ENCODE measurements at regions not wholly inside any gene's neighbourhood (a gene's known extent, or its start where the extent isn't known, plus 50 kb on each side); places are given as distances from the start of the nearest gene placed in this dataset.

DNA sequence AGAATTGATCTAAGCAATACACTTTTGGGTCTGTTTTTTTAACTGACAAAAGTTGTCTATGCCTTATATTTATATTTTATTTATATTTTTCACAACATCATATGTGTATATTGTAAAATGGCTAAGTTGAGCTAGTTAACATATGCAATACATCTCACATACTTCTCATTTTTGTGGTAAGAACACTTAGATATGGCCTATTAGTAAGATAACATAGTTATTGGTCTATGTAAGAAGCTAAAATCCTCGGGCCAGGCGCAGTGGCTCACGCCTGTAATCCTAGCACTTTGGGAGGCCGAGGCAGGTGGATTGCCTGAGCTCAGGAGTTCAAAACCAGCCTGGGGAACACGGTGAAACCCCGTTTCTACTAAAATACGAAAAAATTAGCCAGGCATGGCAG lies 275.6 kb upstream of the ID2 start:
- no peak for DNase-seq (ENCODE audit: low read depth)

- no peak for DNase-seq (ENCODE audit: low read depth)
Observed at GRCh38 chr2:8407332-8407731, 274.5 kb upstream of the ID2 start.

GRCh38 chr2:8408560-8409460 lies 273.0 kb upstream of the ID2 start:
- no peak for DNase-seq (ENCODE audit: low read depth)

DNA sequence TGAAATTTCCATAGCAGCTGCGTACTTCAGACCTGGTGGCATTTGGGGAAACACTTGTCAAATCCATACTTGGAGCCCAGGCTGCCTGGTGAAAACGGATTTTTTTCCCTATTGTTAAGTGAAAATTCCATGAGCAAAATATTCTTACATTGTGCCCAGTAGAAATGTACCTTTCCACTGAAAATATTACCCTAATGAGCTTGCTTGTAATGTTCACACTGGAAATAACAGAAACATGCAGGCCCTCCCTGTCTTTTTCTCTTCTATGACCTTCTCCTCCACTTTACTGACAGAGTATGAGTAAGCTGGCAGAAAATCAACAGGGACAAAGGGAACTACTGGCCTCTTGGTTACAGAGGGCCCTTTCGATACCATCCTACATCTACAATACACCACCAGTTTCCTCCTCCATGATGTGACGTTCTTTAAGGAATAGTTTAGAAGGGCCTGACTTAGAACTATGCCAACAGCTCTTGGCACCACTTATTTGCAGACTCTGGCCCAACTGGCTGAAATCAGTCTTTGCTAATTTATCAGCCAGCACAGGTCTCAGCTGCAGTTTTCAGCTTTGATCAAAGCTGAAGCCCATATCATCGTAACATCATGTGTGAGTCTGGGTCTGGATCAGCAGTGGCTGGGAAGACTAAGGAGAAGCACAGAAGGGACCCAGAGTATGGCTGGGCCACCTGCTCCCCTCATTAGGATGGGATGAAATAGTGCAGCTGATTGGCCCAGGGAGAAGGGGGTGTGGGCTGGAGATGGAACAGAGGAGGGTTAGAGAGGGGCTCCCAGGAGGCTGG lies 272.2 kb upstream of the ID2 start:
- DNase-seq (ENCODE audit: low read depth) = no peak

DNA sequence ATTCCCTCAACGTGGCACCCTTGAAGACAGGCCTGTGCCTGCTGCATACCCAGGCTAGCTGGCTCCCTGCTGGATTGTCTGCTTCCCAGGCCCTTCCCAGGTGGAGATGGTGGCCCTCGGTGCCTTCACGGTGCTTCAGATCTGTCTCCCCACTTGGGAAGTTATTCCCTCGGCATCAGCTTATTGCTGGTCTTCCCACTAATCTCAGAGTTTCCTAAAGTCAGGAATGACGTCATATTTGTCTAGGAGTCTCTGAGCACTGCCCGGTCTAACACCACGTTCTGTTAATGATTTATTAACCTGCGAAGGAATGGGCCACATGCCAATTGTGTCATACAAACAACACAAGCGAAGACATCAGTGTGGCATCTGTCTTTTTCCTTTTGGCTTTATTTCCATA lies 269.8 kb upstream of the ID2 start:
- DNase-seq (ENCODE audit: low read depth) = no peak

DNA sequence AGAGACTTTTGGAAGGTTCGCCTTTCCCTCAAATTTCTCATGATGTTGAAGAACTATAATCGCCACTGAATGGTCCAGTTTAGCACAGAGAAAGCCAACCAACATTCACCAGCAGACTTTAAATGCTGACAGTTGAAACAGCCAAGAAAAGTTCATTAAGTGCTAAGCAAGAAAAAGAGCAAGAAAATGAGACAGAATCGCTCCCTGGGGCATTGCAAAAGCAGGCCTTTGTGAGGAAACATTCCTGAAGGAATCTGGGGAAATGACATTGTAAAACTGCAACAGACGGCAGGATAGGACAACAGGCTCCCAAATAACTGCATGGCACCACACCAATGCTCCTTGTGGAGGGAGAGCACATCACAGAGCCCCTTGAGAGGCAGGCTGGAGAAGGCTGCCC lies 269.3 kb upstream of the ID2 start:
- DNase-seq (ENCODE audit: low read depth) = no peak

- DNase-seq (ENCODE audit: low read depth) = no peak
Observed at GRCh38 chr2:8413589-8414135, 268.2 kb upstream of the ID2 start.

DNA sequence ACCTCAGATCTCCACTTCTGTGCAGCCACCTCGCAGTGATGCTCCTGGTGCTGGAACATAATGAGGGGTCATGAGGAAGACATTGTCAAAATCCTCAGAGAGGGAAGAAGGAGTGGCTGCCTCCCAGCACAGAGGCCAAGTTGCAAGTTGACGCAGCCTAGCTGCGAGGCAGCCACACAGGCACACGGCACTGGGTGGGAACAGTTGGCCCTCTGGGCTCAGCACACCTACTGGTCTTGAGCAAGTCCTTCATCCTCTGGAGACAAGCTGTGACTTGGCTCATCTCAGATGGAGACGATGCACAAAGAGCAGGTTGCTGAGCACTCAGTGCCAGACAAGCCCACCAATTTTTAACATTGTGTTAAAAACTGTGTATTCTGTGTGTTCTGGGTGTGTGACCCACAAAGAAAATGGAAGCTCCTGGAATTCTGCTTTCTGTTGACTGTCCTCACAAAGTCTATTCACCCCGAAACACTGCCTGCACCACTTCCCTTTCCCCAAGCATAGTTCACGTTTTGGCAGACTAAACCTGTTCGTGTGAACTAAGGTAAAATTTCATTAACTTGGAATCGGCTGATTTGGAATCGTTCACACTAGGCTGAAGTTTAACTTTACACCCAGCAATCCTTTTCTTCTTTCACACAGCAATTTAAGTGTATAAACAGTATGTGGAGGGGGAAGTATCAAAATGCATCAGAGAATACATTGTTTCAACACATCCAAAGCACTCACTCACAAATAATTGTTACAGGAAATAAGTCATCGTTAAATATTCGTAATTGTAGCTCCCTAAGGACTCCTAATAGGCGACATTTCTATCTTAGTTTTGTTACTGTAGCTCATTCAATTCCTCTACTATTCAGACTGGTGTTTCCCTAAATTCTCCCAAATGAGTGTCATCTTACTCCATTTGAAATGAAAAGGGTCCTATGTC lies 266.6 kb upstream of the ID2 start:
- no peak for DNase-seq (ENCODE audit: low read depth)

DNA sequence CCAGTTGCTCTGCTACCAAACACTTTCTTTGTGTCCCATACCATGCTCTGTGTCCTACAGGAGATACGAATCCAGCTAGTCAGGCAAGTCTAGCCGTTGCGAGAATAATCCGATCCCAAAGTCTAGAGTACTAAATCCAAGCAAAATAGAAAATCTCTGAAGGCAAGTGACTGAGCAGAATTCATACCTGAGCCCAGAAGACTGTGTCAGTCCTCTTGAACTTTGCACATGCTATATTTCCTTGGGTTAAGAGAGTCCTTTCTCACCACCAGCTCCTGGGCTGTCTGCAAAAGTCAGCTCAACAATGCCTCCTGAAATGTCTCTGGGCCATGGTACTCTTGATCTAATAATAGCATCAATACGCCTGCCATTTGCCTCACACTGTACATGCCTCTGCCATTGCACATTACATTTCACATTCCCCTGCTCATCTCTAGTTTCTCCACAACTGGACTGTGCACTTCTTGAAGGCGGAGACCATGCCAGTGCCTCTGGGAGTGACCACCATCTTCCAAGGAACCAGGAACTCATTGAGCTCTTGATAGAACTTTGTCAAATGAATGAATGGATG lies 265.8 kb upstream of the ID2 start:
- no peak for DNase-seq (ENCODE audit: low read depth)

GRCh38 chr2:8416849-8417832 lies 264.7 kb upstream of the ID2 start:
- no peak for DNase-seq (ENCODE audit: low read depth)

GRCh38 chr2:8418721-8419120 lies 263.1 kb upstream of the ID2 start:
- DNase-seq (ENCODE audit: low read depth) = no peak

- peak; percentile 66 for DNase-seq (ENCODE audit: low read depth)
Observed at GRCh38 chr2:8421658-8422449, 260.0 kb upstream of the ID2 start.

DNA sequence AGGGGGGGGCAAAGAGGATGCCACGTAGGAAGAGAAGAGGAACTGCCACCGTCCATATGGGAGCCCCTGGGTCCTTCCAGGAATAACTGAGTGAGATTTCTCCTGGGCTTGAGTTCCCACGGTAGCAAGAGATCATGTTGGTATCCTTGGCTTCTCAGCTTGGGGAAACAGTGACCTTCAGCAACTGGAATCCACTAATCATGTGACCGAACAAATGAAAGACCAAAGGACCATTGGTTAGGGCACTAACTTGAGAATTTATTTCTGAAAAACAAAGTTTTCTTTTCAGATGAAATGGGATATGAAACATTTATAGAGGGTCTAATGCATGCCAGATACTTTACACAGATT lies 259.4 kb upstream of the ID2 start:
- no peak for DNase-seq (ENCODE audit: low read depth)

DNA sequence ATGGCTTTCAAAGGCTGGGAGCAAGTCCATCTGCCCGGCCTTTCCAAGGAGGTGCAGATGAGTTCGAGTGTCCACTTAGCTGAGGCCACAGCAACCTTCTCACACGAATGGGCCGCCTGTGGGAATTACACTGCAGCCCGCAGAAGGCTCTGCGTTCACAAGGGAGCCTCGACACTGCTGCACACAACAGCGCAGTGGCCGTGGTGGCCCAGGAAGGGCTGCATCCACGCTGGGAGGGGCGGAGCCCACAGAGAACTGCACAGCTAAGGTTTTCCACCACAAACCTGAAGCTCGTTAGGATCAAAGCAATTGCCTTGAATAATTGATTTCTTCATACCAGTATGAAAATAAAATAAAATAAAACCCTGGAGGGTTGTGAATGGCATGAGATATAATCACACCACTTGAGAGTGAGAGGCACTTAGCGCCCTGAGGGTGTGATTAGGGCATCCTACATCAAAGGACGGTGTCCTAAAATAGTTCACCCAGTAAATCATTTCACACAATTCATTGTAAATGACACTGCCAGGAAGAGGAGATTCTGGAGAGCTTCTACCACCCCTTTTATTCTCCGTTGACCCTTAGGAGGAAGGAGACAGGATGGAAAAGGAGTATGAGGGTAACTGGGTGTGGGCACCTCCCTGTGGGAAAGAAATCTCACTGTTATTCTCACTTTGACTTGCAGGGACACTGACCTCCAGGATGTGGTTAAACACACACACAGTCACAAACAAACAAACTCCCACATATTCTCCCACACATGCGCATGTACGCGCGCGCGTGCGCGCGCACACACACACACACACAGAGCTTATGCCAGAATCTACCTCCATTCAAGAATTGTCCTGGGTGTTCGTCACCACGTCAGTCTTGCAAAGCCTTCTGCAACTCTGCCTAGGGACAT lies 256.6 kb upstream of the ID2 start:
- DNase-seq (ENCODE audit: low read depth) = no peak

GRCh38 chr2:8426550-8426949 lies 255.3 kb upstream of the ID2 start:
- no peak for DNase-seq (ENCODE audit: low read depth)

GRCh38 chr2:8427211-8427610 lies 254.6 kb upstream of the ID2 start:
- DNase-seq (ENCODE audit: low read depth) = peak; percentile 76

GRCh38 chr2:8430628-8431027 lies 251.2 kb upstream of the ID2 start:
- no peak for DNase-seq (ENCODE audit: low read depth)

DNA sequence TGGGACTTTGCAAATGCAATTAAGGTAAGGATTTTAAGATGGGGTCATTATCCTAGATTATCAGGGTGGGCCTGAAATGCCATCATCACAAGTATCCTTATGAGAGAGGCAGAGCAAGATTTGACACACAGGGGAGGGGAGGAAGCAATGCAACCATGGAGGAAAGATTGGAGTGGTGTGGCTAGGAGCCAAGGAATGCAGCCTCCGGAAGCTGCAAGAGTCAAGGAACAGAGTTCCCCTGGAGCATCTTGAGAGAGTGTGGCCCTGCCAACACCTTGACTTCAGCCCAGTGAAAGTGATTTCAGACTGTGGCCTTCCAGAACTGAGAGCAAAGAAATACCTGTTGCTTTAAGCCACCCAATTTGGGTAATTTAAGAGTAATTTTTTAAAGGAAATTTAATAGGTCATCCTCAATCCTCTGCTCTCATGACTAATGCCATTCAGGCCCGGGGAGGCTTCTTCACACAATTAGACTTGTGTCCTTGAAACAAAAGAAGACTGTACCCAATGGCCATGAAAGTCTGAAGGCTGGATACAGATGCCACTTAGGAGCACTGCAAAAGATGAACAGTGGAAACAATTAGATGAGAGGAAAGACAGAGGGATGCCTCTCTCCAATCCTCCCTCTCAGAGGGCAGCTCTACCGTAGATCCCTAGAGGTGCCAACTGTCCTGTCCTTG lies 250.3 kb upstream of the ID2 start:
- DNase-seq (ENCODE audit: low read depth) = no peak

Data from CMK (cell line).